ENCODE measurements at regions not wholly inside any gene's neighbourhood (a gene's known extent, or its start where the extent isn't known, plus 50 kb on each side); places are given as distances from the start of the nearest gene placed in this dataset.

GRCh38 chr11:112812729-112813128 is 148.5 kb upstream of the NCAM1 start:
- TF ChIP-seq, protein P1, sequence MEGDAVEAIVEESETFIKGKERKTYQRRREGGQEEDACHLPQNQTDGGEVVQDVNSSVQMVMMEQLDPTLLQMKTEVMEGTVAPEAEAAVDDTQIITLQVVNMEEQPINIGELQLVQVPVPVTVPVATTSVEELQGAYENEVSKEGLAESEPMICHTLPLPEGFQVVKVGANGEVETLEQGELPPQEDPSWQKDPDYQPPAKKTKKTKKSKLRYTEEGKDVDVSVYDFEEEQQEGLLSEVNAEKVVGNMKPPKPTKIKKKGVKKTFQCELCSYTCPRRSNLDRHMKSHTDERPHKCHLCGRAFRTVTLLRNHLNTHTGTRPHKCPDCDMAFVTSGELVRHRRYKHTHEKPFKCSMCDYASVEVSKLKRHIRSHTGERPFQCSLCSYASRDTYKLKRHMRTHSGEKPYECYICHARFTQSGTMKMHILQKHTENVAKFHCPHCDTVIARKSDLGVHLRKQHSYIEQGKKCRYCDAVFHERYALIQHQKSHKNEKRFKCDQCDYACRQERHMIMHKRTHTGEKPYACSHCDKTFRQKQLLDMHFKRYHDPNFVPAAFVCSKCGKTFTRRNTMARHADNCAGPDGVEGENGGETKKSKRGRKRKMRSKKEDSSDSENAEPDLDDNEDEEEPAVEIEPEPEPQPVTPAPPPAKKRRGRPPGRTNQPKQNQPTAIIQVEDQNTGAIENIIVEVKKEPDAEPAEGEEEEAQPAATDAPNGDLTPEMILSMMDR (IDR thresholded peaks at IDR 0.05): no peak
- no peak for TF ChIP-seq POLR2A (IDR thresholded peaks at IDR 0.05)
